WTC11 (cell line): ENCODE measurements at regions not wholly inside any gene's neighbourhood (a gene's known extent, or its start where the extent isn't known, plus 50 kb on each side); places are given as distances from the start of the nearest gene placed in this dataset.

Source experiments
- ATAC-seq: fragments of 200-7000 bp; cut with Tn5 transposase; 2 replicates; pipeline ENCODE4 v1.10.0; 2021; ENCODE audit warnings: mild to moderate bottlenecking, moderate library complexity
- CTCF ChIA-PET: fragments of 300-600 bp; sonication (Branson Sonifier 250); formaldehyde crosslinking; loops from one replicate; lab custom pipeline; 2021; ENCODE audit warnings: antibody characterized with exemption; lab: Charles Lee
- POLR2A ChIA-PET: fragments of 350-600 bp; sonication (Branson Sonifier 250); formaldehyde crosslinking; loops from one replicate; lab custom pipeline; 2021; ENCODE audit warnings: antibody characterized with exemption; lab: Charles Lee
- DNase-seq: peaks from one replicate; pipeline ENCODE4 v3.0.0; 2021; ENCODE audit warnings: low spot score
- H3K27ac Mint-ChIP-seq: 2 replicates; pipeline ENCODE4 v1.8.0; 2021; ENCODE audit warnings: mixed read lengths
- H3K27me3 Mint-ChIP-seq: 2 replicates; pipeline ENCODE4 v1.8.0; 2021; ENCODE audit warnings: low read depth, mild to moderate bottlenecking, moderate library complexity, mixed read lengths
- H3K36me3 Mint-ChIP-seq: 2 replicates; pipeline ENCODE4 v1.8.0; 2021; ENCODE audit warnings: mixed read lengths
- H3K4me1 Mint-ChIP-seq: 2 replicates; pipeline ENCODE4 v1.8.0; 2022; ENCODE audit warnings: mixed read lengths
- H3K4me3 Mint-ChIP-seq: 2 replicates; pipeline ENCODE4 v1.8.0; 2021; ENCODE audit warnings: mild to moderate bottlenecking, moderate library complexity, mixed read lengths
- H3K9me3 Mint-ChIP-seq: 2 replicates; pipeline ENCODE4 v1.8.0; 2021; ENCODE audit warnings: mixed read lengths
- ARID4B ChIP-seq: sonication (generic); formaldehyde crosslinking; IDR thresholded peaks from 2 replicates; pipeline ENCODE4 v1.8.0; 2023; ENCODE audit warnings: missing genetic modification reagents, mild to moderate bottlenecking, borderline replicate concordance
- E2F1 ChIP-seq: sonication (generic); formaldehyde crosslinking; IDR thresholded peaks from 2 replicates; pipeline ENCODE4 v1.8.0; 2022; ENCODE audit warnings: mild to moderate bottlenecking, missing genetic modification reagents
- ESRRA ChIP-seq: sonication (generic); formaldehyde crosslinking; IDR thresholded peaks from 2 replicates; pipeline ENCODE4 v1.8.1; 2022; ENCODE audit warnings: mild to moderate bottlenecking, missing genetic modification reagents, borderline replicate concordance
- ETV6 ChIP-seq: sonication (generic); formaldehyde crosslinking; IDR thresholded peaks from 2 replicates; pipeline ENCODE4 v1.8.1; 2022; ENCODE audit warnings: mild to moderate bottlenecking, missing genetic modification reagents
- MAX ChIP-seq: sonication (generic); formaldehyde crosslinking; IDR thresholded peaks from 2 replicates; pipeline ENCODE4 v1.8.0; 2022; ENCODE audit warnings: mild to moderate bottlenecking, missing genetic modification reagents
- NFE2L1 ChIP-seq: sonication (generic); formaldehyde crosslinking; IDR thresholded peaks from 2 replicates; pipeline ENCODE4 v1.8.1; 2023; ENCODE audit warnings: missing genetic modification reagents
- OVOL2 ChIP-seq: fragments of 250-450 bp; sonication (Bioruptor Pico); IDR thresholded peaks from 2 replicates; pipeline ENCODE4 v1.9.0; 2021; ENCODE audit warnings: mild to moderate bottlenecking, borderline replicate concordance
- RORB ChIP-seq: fragments of 250-450 bp; sonication (Bioruptor Pico); IDR thresholded peaks from 2 replicates; pipeline ENCODE4 v1.9.0; 2021; ENCODE audit warnings: mild to moderate bottlenecking
- SMAD3 ChIP-seq: sonication (generic); formaldehyde crosslinking; IDR thresholded peaks from 2 replicates; pipeline ENCODE4 v1.8.0; 2022; ENCODE audit warnings: missing genetic modification reagents, mild to moderate bottlenecking, borderline replicate concordance
- SOX15 ChIP-seq: fragments of 250-450 bp; sonication (Bioruptor Pico); IDR thresholded peaks from 2 replicates; pipeline ENCODE4 v1.9.0; 2021; ENCODE audit warnings: mild to moderate bottlenecking
- STAT6 ChIP-seq: sonication (generic); formaldehyde crosslinking; conservative IDR thresholded peaks from 2 replicates; pipeline ENCODE4 v1.8.1; 2023; ENCODE audit warnings: mild to moderate bottlenecking, low read depth, missing genetic modification reagents, moderate library complexity
- ZNF317 ChIP-seq: sonication (generic); formaldehyde crosslinking; IDR thresholded peaks from 2 replicates; pipeline ENCODE4 v1.8.1; 2023; ENCODE audit warnings: low read depth, mild to moderate bottlenecking, moderate library complexity, missing genetic modification reagents, borderline replicate concordance
- ZNF423 ChIP-seq: fragments of 250-450 bp; sonication (Bioruptor Pico); IDR thresholded peaks from 2 replicates; pipeline ENCODE4 v2.1.2; 2022; ENCODE audit warnings: mild to moderate bottlenecking, moderate library complexity

GRCh38 chr6:7048894-7049293, 58.9 kb upstream of the RREB1 start (continued):
- TF ChIP-seq E2F1 (CRISPR knock-in tag) (no peak), NFE2L1 (CRISPR knock-in tag) (no peak)

GRCh38 chr6:7050004-7050403, 57.8 kb upstream of the RREB1 start:
- DNase-seq (no peak), ATAC-seq (no peak)
- H3K27ac Mint-ChIP-seq: no peak overlapping the region
- peaks cover 13% of the 10 kb centered on the region for H3K27me3 Mint-ChIP-seq
- H3K9me3 Mint-ChIP-seq: no peaks in the 10 kb centered on the region
- peaks cover 19% of the 10 kb centered on the region for H3K4me1 Mint-ChIP-seq
- TF ChIP-seq OVOL2 (CRISPR knock-in tag) (no peak), ETV6 (CRISPR knock-in tag) (no peak), STAT6 (no peak), RORB (CRISPR knock-in tag) (no peak), MAX (CRISPR knock-in tag) (no peak), SMAD3 (CRISPR knock-in tag) (no peak)
- peak overlapping the region; percentile 69; the same call in 1 of the 2 replicates for H3K4me3 Mint-ChIP-seq
- CTCF ChIA-PET: interaction anchor here (1.0 kb wide), 1 partner anchor 353 kb away, joined by 5 read pairs; no protein-coding TSS in a partner anchor
- POLR2A ChIA-PET: no interaction called here
- H3K36me3 Mint-ChIP-seq: no peaks in the 10 kb centered on the region

GRCh38 chr6:7050872-7051779, 56.6 kb upstream of the RREB1 start:
- H3K9me3 Mint-ChIP-seq: no peaks in the 10 kb centered on the region
- ChIA-PET POLR2A (interaction anchor here (0.7 to 1.5 kb wide), 3 partner anchors 57 to 374 kb away, joined by 3 to 4 read pairs (median 4); partner anchors contain the start of gene RREB1), CTCF (interaction anchor here (0.6 to 1.3 kb wide), 4 partner anchors 191 to 355 kb away, joined by 3 to 6 read pairs (median 4); no protein-coding TSS in a partner anchor)
- ATAC-seq (peak; percentile 56), DNase-seq (peak; percentile 59)
- H3K27me3 Mint-ChIP-seq: peaks cover 13% of the 10 kb centered on the region
- peak overlapping the region; percentile 65; the same call in 1 of the 2 replicates for H3K27ac Mint-ChIP-seq
- H3K4me3 Mint-ChIP-seq: peak overlapping the region; percentile 69
- peaks cover 19% of the 10 kb centered on the region for H3K4me1 Mint-ChIP-seq
- TF ChIP-seq SOX15 (CRISPR knock-in tag) (no peak), OVOL2 (CRISPR knock-in tag) (no peak), ESRRA (CRISPR knock-in tag) (peak; percentile 44; the same call in 1 of the 2 replicates), ARID4B (CRISPR knock-in tag) (0 out of 2 replicates have a peak, but pooled peaks have one; percentile 23), ZNF423 (0 out of 2 replicates have a peak, but pooled peaks have one; percentile 40), ZNF317 (CRISPR knock-in tag) (0 out of 2 replicates have a peak, but pooled peaks have one; percentile 9)
- no peaks in the 10 kb centered on the region for H3K36me3 Mint-ChIP-seq
